ENCODE measurements at regions not wholly inside any gene's neighbourhood (a gene's known extent, or its start where the extent isn't known, plus 50 kb on each side); places are given as distances from the start of the nearest gene placed in this dataset.

- H3K4me3 ChIP-seq (ENCODE audit: low read depth, low read length): no peak overlapping the region
- no peak for DNase-seq (ENCODE audit: low read depth)
- TF ChIP-seq CTCF (conservative IDR thresholded peaks at IDR 0.05; ENCODE audit: low read depth, low read length): no peak
Measured at GRCh38 chr3:28634019-28634418, 285.4 kb upstream of the AZI2 start.

- DNase-seq (ENCODE audit: low read depth): no peak
- no peak for TF ChIP-seq CTCF (conservative IDR thresholded peaks at IDR 0.05; ENCODE audit: low read depth, low read length)
Measured at GRCh38 chr3:28637742-28638141, 289.1 kb upstream of the AZI2 start.

GRCh38 chr3:28645149-28645548 is 296.5 kb upstream of the AZI2 start:
- no peak overlapping the region for H3K4me3 ChIP-seq (ENCODE audit: low read depth, low read length)
- no peak for TF ChIP-seq CTCF (conservative IDR thresholded peaks at IDR 0.05; ENCODE audit: low read depth, low read length)
- DNase-seq (ENCODE audit: low read depth): no peak

More at GRCh38 chr3:28637742-28638141, 289.1 kb upstream of the AZI2 start:
- no peak overlapping the region for H3K4me3 ChIP-seq (ENCODE audit: low read depth, low read length)

GRCh38 chr3:28646435-28646834 is 297.8 kb upstream of the AZI2 start:
- TF ChIP-seq CTCF (conservative IDR thresholded peaks at IDR 0.05; ENCODE audit: low read depth, low read length): no peak
- H3K4me3 ChIP-seq (ENCODE audit: low read depth, low read length): no peak overlapping the region
- DNase-seq (ENCODE audit: low read depth): no peak

GRCh38 chr3:28649266-28649665 is 300.6 kb upstream of the AZI2 start:
- no peak for DNase-seq (ENCODE audit: low read depth)
- no peak for TF ChIP-seq CTCF (conservative IDR thresholded peaks at IDR 0.05; ENCODE audit: low read depth, low read length)
- no peak overlapping the region for H3K4me3 ChIP-seq (ENCODE audit: low read depth, low read length)

GRCh38 chr3:28651159-28651558 is 302.5 kb upstream of the AZI2 start:
- peak; percentile 1 for DNase-seq (ENCODE audit: low read depth)
- H3K4me3 ChIP-seq (ENCODE audit: low read depth, low read length): no peak overlapping the region
- TF ChIP-seq CTCF (conservative IDR thresholded peaks at IDR 0.05; ENCODE audit: low read depth, low read length): no peak

- TF ChIP-seq CTCF (conservative IDR thresholded peaks at IDR 0.05; ENCODE audit: low read depth, low read length): no peak
- no peak overlapping the region for H3K4me3 ChIP-seq (ENCODE audit: low read depth, low read length)
- DNase-seq (ENCODE audit: low read depth): no peak
Measured at GRCh38 chr3:28664123-28664522, 315.5 kb upstream of the AZI2 start.

All from epithelial cell of proximal tubule (primary cell).